Epithelial cell of esophagus (primary cell): ENCODE measurements at regions not wholly inside any gene's neighbourhood (a gene's known extent, or its start where the extent isn't known, plus 50 kb on each side); places are given as distances from the start of the nearest gene placed in this dataset.

Experiments
- DNase-seq: peaks from one replicate; pipeline ENCODE4 v3.0.0; 2010; ENCODE audit warnings: low read depth
- H3K4me3 ChIP-seq: 2 replicates; pipeline ENCODE4 v1.5.1; 2011; ENCODE audit warnings: mild to moderate bottlenecking, low read length, control low read depth
- TF ChIP-seq, protein P1 (sequence below): IDR thresholded peaks from 2 replicates; pipeline ENCODE4 v1.5.1; 2011; ENCODE audit warnings: low read depth, mild to moderate bottlenecking, low read length, control low read depth, inconsistent platforms; ENCODE audit not compliant: insufficient read depth; ENCODE audit errors: missing control alignments

DNA sequence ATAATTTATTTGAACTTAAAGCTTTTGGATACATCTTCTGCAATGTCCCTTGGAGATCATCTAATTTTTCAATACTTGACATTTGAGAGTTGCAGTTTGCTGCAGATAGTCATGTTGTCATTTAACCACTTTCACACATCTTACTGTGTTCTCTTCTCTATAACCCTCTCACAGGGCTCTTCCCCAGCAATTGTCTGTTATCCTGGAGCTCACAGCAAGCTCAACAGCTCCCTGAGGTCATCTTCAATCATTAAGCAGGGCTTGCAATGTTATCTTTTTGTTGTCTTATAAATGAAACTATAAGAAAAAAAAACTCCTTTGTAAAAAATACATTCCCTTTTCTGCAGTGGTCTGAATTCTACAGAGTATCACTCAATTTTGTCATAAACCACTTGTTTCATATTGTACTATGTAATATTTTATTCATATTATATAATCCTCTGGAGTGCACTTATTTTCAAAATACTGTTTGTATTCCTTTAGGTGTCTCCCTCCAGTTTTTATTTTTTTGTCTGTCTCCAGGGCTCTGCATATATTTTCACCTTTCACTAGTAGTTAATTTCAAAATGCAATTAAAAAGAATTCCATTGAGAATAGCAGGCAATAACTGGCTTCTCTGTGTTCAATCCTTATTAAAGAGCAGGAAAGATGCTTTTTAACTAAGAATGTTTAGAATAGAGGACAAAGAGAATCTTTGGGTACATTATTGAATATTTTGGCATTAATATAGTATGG is 106.3 kb upstream of the ARSJ start:
- H3K4me3 ChIP-seq = no peak overlapping the region
- TF ChIP-seq, protein P1, sequence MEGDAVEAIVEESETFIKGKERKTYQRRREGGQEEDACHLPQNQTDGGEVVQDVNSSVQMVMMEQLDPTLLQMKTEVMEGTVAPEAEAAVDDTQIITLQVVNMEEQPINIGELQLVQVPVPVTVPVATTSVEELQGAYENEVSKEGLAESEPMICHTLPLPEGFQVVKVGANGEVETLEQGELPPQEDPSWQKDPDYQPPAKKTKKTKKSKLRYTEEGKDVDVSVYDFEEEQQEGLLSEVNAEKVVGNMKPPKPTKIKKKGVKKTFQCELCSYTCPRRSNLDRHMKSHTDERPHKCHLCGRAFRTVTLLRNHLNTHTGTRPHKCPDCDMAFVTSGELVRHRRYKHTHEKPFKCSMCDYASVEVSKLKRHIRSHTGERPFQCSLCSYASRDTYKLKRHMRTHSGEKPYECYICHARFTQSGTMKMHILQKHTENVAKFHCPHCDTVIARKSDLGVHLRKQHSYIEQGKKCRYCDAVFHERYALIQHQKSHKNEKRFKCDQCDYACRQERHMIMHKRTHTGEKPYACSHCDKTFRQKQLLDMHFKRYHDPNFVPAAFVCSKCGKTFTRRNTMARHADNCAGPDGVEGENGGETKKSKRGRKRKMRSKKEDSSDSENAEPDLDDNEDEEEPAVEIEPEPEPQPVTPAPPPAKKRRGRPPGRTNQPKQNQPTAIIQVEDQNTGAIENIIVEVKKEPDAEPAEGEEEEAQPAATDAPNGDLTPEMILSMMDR = no peak
- no peak for DNase-seq

DNA sequence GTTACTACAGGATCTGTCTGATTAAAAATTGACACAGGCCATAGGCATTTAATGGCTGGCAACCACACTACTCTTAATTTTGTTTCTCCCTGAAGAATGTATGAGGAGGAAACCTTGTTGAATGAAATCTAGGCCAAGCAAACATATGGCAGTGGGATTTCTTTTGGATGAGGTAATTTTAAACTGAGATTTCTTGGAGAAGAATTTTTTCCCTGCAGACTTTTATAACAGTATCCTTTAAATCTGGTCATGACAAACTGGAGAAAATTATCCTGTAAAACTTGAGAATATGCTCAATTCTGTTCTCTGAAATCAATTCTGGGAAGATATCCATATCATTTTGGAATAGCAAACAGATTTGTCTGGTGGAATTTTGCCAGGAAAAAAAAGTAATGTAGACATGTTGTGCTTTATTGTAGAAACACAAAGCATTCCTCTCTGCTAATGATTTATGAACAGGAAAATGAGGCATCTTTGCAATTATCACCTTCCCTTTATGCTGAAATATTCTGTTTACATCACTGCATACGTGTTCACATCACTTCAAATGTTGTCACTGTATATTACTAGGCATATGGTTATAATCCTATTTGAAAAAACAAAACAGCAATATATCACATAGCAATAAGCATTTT is 108.3 kb upstream of the ARSJ start:
- TF ChIP-seq, protein P1 = no peak
- no peak for DNase-seq

DNA sequence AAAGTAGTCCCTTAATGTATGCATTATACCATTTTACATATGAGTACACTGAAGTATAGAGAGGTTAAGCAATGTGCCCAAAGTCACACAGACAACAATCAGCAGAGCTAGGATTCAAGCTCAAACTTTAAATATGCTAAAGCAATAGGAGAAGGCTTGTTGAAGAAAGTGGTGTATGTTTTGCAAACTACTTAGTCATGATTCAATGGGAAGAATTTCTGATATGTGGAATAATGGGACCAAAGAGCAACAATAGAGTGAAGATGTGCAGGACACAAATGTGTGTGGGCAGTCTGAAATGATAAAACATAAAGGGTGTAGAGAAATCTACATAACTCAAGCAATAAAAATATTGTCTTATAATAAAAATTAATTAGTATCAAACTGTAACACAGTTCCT is 109.0 kb upstream of the ARSJ start:
- H3K4me3 ChIP-seq = no peak overlapping the region
- TF ChIP-seq, protein P1 = no peak
- no peak for DNase-seq

More for the DNA sequence above, 108.3 kb upstream of the ARSJ start:
- no peak overlapping the region for H3K4me3 ChIP-seq

DNA sequence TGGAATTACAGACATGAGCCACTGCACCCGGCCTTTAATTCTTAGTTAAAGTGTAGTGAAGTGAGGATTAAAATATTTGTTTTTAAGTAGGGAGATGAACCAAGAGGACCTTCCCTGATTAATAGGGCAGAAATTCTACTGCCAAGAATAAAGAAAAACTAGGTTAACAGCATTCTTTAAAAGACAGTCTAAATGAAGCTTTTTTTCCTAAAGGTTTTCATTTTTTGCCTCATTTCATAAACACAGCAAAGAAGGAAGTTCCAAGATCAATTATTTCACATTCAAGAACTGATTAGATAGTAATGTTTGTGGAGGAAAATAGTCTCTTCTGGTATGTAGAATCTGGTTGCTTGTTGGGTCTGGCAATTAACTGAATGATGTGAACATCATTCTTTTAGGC is 112.1 kb upstream of the ARSJ start:
- TF ChIP-seq, protein P1 = no peak
- no peak overlapping the region for H3K4me3 ChIP-seq
- DNase-seq = no peak

DNA sequence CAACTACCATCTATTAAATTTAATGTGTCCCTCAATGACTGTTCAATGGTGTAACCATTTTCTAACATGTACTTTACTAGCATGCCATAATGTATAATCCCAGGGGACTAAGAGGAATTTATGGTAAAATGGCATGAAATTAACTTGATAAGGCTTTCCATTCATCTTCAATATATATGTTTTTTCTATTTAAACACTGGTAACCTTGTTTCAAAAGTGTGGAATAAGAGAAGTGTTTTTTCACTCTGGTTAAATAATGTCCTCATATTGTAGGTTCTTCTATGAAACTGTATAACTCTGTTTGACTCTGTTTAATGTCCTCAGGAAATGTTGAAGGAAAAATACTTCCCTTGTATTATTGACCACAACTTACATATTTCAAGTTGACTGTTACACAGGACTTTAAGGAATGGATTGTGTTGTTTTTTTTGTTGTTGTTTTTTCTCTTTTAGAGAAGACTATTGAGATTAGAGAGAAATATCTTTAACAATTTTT is 113.8 kb upstream of the ARSJ start:
- no peak overlapping the region for H3K4me3 ChIP-seq
- DNase-seq = no peak
- TF ChIP-seq, protein P1 = no peak

DNA sequence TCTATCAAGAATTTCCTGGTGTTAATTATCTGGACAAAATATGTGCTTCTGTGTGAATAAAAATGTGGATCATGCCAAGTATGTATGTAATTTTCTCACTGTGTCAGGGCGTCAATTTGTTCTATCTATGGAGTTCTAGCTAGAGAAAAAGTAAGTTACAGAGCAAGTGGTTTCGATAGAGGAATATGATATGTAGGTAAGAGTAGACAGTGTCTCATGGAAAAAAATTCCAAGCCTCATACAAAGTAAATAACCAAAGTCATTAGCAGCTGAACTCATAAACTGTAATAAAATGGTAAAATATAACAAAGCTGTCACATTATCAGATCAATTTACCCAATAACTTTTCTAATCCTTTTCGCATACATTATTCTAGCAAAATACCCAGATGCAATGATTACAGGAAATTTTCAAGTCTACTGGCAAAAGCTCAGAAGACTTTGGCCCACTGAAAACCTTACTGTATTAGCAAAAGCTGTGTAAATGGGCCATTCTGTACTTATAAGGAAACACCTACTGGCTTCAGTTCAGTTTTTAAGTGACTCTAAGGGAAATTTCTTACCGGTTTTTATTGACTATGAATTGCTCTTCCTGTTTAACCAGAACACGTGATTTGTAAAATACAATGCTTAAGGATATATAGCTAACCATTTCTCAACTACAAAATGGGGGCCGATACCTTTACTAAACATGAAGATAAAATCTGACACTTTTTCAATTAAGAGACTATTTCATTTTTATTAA is 121.0 kb upstream of the ARSJ start:
- DNase-seq = no peak
- H3K4me3 ChIP-seq = no peak overlapping the region
- TF ChIP-seq, protein P1 = no peak
